ENCODE measurements at regions not wholly inside any gene's neighbourhood (a gene's known extent, or its start where the extent isn't known, plus 50 kb on each side); places are given as distances from the start of the nearest gene placed in this dataset.
A peak's percentile ranks its signal among the peaks of the same experiment; 100 is the strongest.
"Not testable (repeated sequence)": the region's sequence is repeated elsewhere in the genome, so short reads cannot be mapped to it uniquely, and the experiment has no call there.

GRCh38 chr5:112534067-112534583 lies 115.0 kb upstream of the EPB41L4A start:
- DNase-seq (ENCODE audit: low read depth), result no peak

GRCh38 chr5:112534611-112535255 lies 115.7 kb upstream of the EPB41L4A start:
- DNase-seq (ENCODE audit: low read depth), result no peak

- no peak for DNase-seq (ENCODE audit: low read depth)
These were observed 116.3 kb upstream of the EPB41L4A start for GRCh38 chr5:112535356-112535755.

DNA sequence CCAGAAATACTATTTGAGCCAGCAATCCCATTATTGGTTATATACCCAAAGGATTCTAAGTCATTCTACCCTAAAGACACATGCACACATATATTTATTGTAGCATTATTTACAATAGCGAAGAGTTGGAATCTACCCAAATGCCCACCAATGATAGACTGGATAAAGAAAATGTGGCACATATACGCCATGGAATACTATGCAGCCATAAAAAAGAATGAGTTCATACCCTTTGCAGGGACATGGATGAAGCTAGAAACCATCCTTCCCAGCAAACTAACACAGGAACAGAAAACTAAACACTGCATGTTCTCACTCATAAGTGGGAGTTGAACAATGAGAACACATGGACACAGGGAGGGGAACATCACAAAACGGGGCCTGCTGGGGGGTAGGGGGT lies 125.5 kb upstream of the EPB41L4A start:
- DNase-seq (ENCODE audit: low read depth), result not testable (repeated sequence)

DNA sequence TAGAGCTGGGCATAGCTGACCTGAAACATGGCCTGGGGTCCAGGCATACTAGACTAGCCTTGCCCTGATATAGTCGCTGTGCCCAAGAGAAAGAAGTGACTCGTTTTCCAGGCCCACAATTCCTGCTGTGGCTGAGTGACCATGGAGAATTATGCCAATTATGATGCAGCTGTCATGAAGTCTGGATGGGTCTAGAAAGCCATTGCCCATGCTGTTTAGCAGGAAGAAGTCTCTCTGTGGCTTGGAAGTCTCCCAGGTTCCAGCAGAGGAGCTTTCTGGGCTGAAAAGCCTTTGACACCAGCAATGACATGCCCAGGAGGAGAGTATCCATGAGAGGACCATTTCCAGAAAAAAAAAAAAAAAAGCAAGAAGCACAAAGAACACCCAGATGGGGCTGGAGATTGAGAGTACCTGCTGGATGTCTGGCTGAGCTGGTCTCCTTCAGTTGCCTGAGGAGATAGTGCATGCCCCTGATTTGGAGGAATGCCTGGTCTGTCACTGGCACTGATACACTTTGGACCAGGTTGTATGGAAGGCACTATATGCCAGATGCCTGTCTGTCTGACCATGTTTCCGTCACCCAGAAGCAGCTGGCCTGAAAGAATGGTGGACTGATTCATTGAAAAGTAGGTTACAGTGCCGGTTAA lies 128.0 kb upstream of the EPB41L4A start:
- DNase-seq (ENCODE audit: low read depth), result no peak

- DNase-seq (ENCODE audit: low read depth), result peak; percentile 92
These were observed 129.3 kb upstream of the EPB41L4A start for GRCh38 chr5:112548246-112548881.

- no peak for DNase-seq (ENCODE audit: low read depth)
These were observed 130.1 kb upstream of the EPB41L4A start for GRCh38 chr5:112549127-112549526.

DNA sequence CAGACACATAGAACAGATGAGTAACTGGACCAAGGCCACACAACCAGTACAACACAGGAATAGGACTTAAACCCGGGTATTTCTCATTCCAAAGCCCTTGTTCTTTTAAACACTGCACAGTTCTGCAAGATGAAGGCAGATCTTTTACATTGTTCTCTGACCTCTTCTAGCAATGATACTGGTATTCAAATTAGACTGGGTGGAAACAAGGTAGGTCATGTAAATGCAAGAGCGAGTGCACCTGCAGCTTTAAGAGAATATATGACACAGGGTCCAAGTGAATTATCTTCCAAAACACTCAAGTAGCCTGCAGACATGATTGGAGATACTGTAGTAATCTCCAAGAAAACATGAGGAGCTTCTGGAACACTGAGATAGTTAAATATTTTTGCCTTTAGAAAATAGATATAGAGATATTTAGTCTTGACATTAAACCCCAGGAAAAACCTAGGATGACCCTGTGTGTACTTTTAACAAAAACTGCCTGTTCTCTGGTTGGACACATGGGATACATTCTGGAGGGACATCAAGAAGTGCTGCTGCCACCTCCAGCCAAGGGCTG lies 130.6 kb upstream of the EPB41L4A start:
- DNase-seq (ENCODE audit: low read depth), result no peak

GRCh38 chr5:112551419-112552032 lies 132.4 kb upstream of the EPB41L4A start:
- DNase-seq (ENCODE audit: low read depth), result peak; percentile 67

GRCh38 chr5:112552216-112552615 lies 133.1 kb upstream of the EPB41L4A start:
- no peak for DNase-seq (ENCODE audit: low read depth)

- DNase-seq (ENCODE audit: low read depth), result no peak
These were observed 133.7 kb upstream of the EPB41L4A start for GRCh38 chr5:112552791-112553190.

GRCh38 chr5:112554101-112554977 lies 135.3 kb upstream of the EPB41L4A start:
- no peak for DNase-seq (ENCODE audit: low read depth)

DNA sequence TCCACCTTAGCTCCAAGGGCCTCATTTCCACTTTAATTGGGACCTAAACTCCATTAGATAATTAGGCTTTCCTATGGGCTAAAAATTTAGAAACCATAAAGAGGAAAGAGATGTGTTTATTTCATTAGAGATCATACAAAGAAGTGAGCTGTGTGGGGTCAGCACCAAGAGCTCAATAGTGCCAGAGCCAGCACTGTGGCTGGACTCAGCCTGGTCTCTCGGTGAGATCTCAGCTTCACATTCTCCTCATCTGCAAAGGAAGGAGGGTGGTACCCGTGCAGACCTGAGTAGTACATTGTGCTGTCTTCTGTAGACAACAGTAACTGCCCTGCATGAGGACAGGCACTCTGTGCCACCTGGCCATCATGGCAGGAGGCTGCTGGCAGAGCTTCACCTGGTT lies 136.1 kb upstream of the EPB41L4A start:
- no peak for DNase-seq (ENCODE audit: low read depth)

DNA sequence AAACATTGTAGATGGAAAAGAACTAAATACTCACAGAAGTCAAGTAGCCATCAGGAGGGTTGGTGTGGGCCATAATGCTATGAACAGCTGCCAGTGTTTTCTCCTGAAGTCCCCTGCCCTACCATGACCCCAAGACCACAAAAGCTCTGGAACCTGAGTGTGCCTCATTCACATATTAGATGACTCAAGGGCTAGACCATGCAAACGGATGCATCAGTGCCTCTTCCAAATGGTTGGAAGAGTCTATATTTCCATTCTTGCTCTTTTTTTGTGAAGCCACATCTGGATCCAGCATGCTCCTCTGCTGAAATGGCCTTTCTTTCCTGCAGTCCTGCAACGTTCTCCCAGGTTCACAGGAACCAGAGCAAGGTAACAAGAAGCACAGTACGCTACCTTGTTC lies 136.6 kb upstream of the EPB41L4A start:
- peak; percentile 11 for DNase-seq (ENCODE audit: low read depth)

GRCh38 chr5:112559501-112559900 lies 140.4 kb upstream of the EPB41L4A start:
- peak; percentile 74 for DNase-seq (ENCODE audit: low read depth)

GRCh38 chr5:112560371-112560770 lies 141.3 kb upstream of the EPB41L4A start:
- no peak for DNase-seq (ENCODE audit: low read depth)

GRCh38 chr5:112563169-112563826 lies 144.2 kb upstream of the EPB41L4A start:
- DNase-seq (ENCODE audit: low read depth), result no peak

DNA sequence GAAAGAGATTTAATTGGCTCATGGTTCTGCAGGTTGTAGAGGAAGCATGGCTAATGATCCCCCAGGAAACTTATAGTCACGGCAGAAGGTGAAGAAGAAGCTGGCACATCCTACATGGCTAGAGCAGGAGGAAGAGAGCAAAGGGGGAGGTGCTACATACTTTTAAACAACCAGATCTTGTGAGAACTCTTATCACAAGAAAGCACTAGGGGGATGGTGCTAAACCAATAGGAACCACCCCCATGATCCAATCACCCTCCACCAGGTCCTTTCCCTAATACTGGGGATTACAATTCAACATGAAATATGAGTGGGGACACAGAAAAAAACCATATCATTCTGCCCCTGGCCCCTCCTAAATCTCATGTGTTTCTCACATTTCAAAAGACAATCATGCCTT lies 147.2 kb upstream of the EPB41L4A start:
- DNase-seq (ENCODE audit: low read depth), result no peak

GRCh38 chr5:112569596-112569995 lies 150.5 kb upstream of the EPB41L4A start:
- no peak for DNase-seq (ENCODE audit: low read depth)

- DNase-seq (ENCODE audit: low read depth), result no peak
These were observed 151.8 kb upstream of the EPB41L4A start for GRCh38 chr5:112570708-112571444.

All from iris pigment epithelial cell (primary cell).